Fibroblast of lung (primary cell): ENCODE measurements at regions not wholly inside any gene's neighbourhood (a gene's known extent, or its start where the extent isn't known, plus 50 kb on each side); places are given as distances from the start of the nearest gene placed in this dataset.

ENCODE experiments used
- EZH2 ChIP-seq: IDR thresholded peaks from 2 replicates; pipeline ENCODE4 v1.5.1; 2012; ENCODE audit warnings: low read length, control low read depth, mild to moderate bottlenecking; ENCODE audit errors: missing control alignments
- TF ChIP-seq, protein P1 (sequence below), 2 donors: IDR thresholded peaks in 1 of 2; conservative IDR thresholded peaks in 1 of 2; 1 replicate in 1 of 2; 2 replicates in 1 of 2; pipeline ENCODE4 v1.5.1; 2011 to 2012; ENCODE audit warnings: low read length in 2 of 2, control low read depth in 1 of 2, inconsistent platforms in 1 of 2, low read depth in 1 of 2, mild to moderate bottlenecking in 1 of 2

DNA sequence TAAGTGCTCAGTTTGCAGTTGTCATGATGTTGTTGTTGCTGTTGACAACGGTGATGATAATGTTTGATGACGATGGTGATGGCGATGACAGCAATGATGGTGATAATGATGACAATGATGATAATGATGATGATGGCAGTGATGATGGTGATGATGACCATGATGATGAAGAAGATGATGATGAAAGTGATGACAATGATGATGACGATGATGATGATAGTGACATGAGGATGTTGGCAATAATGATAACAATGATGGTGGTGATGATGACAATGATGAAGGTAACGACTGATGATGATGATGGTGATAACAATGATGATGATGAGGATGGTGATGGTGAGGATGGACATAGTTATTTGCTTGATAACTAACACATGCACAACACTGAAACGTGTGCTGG is 778.5 kb downstream of the VRK1 start:
- TF ChIP-seq, protein P1, sequence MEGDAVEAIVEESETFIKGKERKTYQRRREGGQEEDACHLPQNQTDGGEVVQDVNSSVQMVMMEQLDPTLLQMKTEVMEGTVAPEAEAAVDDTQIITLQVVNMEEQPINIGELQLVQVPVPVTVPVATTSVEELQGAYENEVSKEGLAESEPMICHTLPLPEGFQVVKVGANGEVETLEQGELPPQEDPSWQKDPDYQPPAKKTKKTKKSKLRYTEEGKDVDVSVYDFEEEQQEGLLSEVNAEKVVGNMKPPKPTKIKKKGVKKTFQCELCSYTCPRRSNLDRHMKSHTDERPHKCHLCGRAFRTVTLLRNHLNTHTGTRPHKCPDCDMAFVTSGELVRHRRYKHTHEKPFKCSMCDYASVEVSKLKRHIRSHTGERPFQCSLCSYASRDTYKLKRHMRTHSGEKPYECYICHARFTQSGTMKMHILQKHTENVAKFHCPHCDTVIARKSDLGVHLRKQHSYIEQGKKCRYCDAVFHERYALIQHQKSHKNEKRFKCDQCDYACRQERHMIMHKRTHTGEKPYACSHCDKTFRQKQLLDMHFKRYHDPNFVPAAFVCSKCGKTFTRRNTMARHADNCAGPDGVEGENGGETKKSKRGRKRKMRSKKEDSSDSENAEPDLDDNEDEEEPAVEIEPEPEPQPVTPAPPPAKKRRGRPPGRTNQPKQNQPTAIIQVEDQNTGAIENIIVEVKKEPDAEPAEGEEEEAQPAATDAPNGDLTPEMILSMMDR (conservative IDR thresholded peaks at IDR 0.05 in 1 of 2, IDR thresholded peaks at IDR 0.05 in 1 of 2; ENCODE audit: low read depth in 1 of 2, low read length in 2 of 2), result no peak
- no peak for TF ChIP-seq EZH2
